BLaER1 (cell line): ENCODE measurements at regions not wholly inside any gene's neighbourhood (a gene's known extent, or its start where the extent isn't known, plus 50 kb on each side); places are given as distances from the start of the nearest gene placed in this dataset.

ENCODE experiments used
- H3K27ac ChIP-seq: shearing (Covaris generic); formaldehyde crosslinking; 2 replicates; pipeline ENCODE4 v1.8.1; 2022
- H3K27me3 ChIP-seq: shearing (Covaris generic); formaldehyde crosslinking; 2 replicates; pipeline ENCODE4 v1.8.1; 2022
- H3K36me3 ChIP-seq: shearing (Covaris generic); formaldehyde crosslinking; 2 replicates; pipeline ENCODE4 v1.8.1; 2022
- H3K4me1 ChIP-seq: shearing (Covaris generic); formaldehyde crosslinking; 2 replicates; pipeline ENCODE4 v1.8.1; 2022
- H3K4me2 ChIP-seq: shearing (Covaris generic); formaldehyde crosslinking; 2 replicates; pipeline ENCODE4 v1.8.1; 2022
- H3K4me3 ChIP-seq: shearing (Covaris generic); formaldehyde crosslinking; 2 replicates; pipeline ENCODE4 v1.8.1; 2022
- H3K9ac ChIP-seq: shearing (Covaris generic); formaldehyde crosslinking; 2 replicates; pipeline ENCODE4 v1.8.1; 2022
- H3K9me3 ChIP-seq: shearing (Covaris generic); formaldehyde crosslinking; 2 replicates; pipeline ENCODE4 v1.8.1; 2022
- H4K20me1 ChIP-seq: shearing (Covaris generic); formaldehyde crosslinking; 2 replicates; pipeline ENCODE4 v1.8.1; 2022
- Cebpa-rat ChIP-seq: shearing (Covaris generic); IDR thresholded peaks from 2 replicates; pipeline ENCODE4 v1.8.1; 2022

DNA sequence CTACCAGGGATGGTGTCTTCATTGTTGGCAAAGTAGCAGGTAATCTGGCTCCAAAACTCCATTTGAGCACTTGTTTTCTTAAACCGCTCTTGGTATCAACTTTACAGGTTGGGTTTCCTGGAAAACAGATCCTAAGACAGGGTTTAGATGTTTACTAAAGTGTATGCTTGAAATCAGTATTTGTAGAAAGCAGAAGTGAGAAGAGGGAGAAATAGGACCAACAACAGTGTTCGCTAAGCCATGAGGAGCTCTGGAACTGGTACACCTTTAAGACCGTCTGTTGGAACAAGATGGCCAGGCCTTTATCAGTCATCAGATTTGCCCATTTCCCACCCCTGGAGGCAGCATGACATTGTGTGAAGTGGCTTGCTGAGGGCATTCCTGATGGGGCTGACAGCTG, 171.0 kb upstream of the COL8A1 start:
- Histone ChIP-seq H3K27ac (no peak overlapping the region), H3K9me3 (no peaks in the 10 kb centered on the region), H3K4me1 (no peaks in the 10 kb centered on the region), H3K4me3 (no peak overlapping the region), H3K36me3 (no peaks in the 10 kb centered on the region), H3K27me3 (no peaks in the 10 kb centered on the region), H3K4me2 (no peak overlapping the region), H3K9ac (no peak overlapping the region), H4K20me1 (no peaks in the 10 kb centered on the region)
- TF ChIP-seq Cebpa-rat: no peak

DNA sequence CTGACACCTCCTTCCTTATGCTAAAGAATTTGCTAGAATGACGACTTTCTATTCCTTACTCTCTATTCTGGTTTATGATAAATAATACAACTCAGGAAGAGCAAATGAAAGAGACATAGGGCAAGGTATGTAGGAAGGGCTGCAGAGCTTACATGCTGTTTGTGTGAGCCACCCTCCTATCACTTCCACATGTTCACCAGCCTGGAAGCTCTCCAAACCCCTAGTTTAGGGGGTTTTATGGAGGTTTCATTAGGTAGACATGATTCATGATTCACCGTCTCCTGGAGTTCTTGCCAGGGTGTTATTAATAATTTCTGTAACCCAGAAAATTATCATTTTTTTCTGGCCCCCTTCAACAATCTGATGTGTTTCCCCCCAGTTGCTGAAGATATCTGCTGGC, 172.1 kb upstream of the COL8A1 start:
- no peaks in the 10 kb centered on the region for H3K27me3 ChIP-seq
- no peak overlapping the region for H3K4me3 ChIP-seq
- H4K20me1 ChIP-seq: no peaks in the 10 kb centered on the region
- no peaks in the 10 kb centered on the region for H3K9me3 ChIP-seq
- TF ChIP-seq Cebpa-rat: no peak
- H3K27ac ChIP-seq: no peak overlapping the region
- H3K4me2 ChIP-seq: no peak overlapping the region
- H3K4me1 ChIP-seq: no peaks in the 10 kb centered on the region
- H3K36me3 ChIP-seq: no peaks in the 10 kb centered on the region
- H3K9ac ChIP-seq: no peak overlapping the region

DNA sequence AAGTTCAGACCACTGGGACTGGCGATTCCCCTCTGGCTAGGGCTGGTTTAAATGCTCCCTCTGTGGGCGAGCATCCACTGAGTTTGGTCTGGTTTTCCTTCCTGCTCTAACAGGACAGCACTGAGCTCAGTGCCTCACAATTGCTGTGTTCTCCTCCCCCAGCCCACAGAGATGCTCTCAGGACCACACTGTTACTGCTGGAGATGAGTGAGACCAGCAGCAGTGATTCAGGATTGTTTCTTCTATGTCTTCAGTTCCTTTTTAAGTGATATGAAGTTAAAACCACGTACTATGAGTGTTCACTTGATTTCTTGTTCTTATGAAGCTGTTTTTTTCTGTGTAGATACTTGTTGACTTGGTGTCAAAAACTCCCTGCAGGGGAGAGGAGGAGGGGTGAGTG, 180.4 kb upstream of the COL8A1 start:
- Histone ChIP-seq H3K4me2 (0 out of 2 replicates have a peak overlapping the region, but pooled peaks have one; percentile 5), H3K9ac (no peak overlapping the region), H3K9me3 (no peaks in the 10 kb centered on the region), H3K27ac (no peak overlapping the region), H4K20me1 (no peaks in the 10 kb centered on the region), H3K4me1 (peaks cover 13% of the 10 kb centered on the region), H3K27me3 (no peaks in the 10 kb centered on the region), H3K4me3 (no peak overlapping the region), H3K36me3 (no peaks in the 10 kb centered on the region)
- no peak for TF ChIP-seq Cebpa-rat

DNA sequence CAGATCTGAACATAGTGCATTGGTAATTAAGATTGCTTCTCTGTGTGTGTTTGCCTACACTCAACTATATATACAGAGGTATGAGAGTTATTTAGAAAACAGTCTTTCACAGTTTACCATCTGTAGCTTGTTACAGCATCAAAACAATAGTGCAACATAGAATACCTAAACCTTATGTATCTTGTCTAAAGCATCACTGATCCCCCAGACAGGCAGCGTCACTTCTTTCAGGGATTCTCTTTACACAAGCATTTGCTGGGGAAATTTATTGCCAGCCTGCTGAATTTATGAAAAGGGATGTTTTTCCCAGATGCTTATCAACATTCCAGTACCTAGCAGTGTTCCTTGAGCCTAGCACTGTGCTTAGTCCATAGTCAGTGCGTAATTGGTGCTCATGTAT, 195.8 kb upstream of the COL8A1 start:
- no peak overlapping the region for H3K4me3 ChIP-seq
- no peak overlapping the region for H3K27ac ChIP-seq
- no peaks in the 10 kb centered on the region for H4K20me1 ChIP-seq
- no peaks in the 10 kb centered on the region for H3K4me1 ChIP-seq
- no peak overlapping the region for H3K4me2 ChIP-seq
- H3K36me3 ChIP-seq: no peaks in the 10 kb centered on the region
- H3K9ac ChIP-seq: no peak overlapping the region
- no peaks in the 10 kb centered on the region for H3K27me3 ChIP-seq
- peaks cover 8% of the 10 kb centered on the region for H3K9me3 ChIP-seq
- no peak for TF ChIP-seq Cebpa-rat

DNA sequence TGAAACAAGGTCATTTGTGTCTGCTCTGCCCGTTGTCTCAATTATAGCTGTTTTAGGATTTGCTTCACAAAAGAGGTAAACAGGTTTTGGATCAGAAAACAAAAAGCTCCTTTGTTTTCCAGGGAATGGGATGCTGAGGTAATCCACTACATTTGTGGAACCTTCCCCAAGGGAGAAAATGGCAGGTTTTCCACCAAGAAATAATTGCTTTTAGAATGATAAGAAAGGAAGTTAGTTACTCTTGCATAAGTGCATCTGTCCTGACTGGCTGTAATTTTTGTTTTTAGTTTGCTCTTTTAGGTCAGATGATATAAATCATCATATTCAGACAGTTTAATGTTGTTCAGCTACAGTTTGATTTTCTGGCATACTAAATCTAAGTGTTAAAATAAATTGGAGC, 198.5 kb upstream of the COL8A1 start:
- TF ChIP-seq Cebpa-rat: no peak
- H3K4me3 ChIP-seq: no peak overlapping the region
- no peak overlapping the region for H3K4me2 ChIP-seq
- H3K9ac ChIP-seq: no peak overlapping the region
- no peaks in the 10 kb centered on the region for H4K20me1 ChIP-seq
- H3K4me1 ChIP-seq: no peaks in the 10 kb centered on the region
- no peaks in the 10 kb centered on the region for H3K36me3 ChIP-seq
- no peaks in the 10 kb centered on the region for H3K9me3 ChIP-seq
- H3K27ac ChIP-seq: no peak overlapping the region
- H3K27me3 ChIP-seq: no peaks in the 10 kb centered on the region

DNA sequence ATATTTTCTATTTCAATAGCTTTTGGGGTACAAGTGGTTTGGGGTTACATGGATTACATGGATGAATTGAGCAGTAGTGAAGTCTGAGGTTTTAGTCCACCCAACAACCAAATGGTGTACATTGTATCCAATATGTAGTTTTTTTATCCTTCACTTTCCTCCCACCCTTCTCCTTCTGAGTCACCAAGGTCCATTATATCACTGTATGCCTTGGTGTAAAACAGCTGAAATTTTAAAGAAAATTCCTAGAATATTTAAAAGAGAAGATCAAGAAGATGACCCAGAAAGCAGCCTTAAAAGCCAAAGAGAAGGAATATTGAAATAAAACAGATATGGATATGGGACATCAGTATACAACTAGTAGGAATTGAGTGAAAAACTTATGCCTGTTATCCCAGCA, 204.2 kb upstream of the COL8A1 start:
- Histone ChIP-seq H3K4me2 (no peak overlapping the region), H3K9ac (no peak overlapping the region), H3K4me3 (no peak overlapping the region), H3K9me3 (no peaks in the 10 kb centered on the region), H3K27ac (no peak overlapping the region), H3K27me3 (no peaks in the 10 kb centered on the region), H3K36me3 (no peaks in the 10 kb centered on the region), H3K4me1 (no peaks in the 10 kb centered on the region), H4K20me1 (no peaks in the 10 kb centered on the region)
- TF ChIP-seq Cebpa-rat: no peak

DNA sequence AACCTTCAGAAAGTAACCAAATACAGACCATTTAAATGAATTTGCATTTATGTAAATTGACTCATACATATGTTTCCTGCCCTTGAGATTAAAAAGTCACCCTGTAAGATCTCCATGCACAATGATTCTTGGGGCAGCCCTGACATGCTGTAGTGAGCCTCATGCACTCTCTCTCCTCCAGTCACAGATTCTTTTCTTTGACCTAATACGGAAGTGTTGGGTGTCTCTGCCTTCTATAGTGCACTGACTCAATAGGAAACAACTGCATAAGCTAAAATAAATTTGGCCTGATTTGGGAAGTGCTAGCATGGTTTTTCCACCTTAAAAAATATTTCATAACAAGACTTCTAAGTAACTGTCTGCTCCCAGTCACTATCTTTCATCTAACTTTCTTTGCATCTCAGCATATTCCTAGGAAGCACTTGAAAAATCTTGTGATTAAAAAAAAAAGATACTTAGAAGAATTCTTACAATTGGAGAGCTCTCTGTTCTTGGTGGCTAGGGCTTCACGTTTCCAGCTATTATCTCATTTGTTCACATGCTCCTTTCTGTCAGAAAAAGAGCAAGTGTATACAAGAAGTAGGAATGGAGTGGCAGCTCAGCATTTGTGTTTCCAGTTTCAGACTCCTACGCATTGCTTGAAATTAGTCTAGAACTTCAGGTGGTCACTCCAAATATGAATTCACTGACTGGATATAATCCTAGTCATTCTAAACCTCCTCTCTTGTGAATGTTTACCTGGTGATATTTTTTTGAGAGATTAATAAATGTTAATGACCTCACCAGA, 207.9 kb upstream of the COL8A1 start:
- Histone ChIP-seq H3K27ac (no peak overlapping the region), H3K4me2 (no peak overlapping the region), H3K4me1 (no peaks in the 10 kb centered on the region), H3K9me3 (no peaks in the 10 kb centered on the region), H3K9ac (no peak overlapping the region), H3K36me3 (no peaks in the 10 kb centered on the region), H4K20me1 (no peaks in the 10 kb centered on the region), H3K27me3 (no peaks in the 10 kb centered on the region), H3K4me3 (no peak overlapping the region)
- no peak for TF ChIP-seq Cebpa-rat

DNA sequence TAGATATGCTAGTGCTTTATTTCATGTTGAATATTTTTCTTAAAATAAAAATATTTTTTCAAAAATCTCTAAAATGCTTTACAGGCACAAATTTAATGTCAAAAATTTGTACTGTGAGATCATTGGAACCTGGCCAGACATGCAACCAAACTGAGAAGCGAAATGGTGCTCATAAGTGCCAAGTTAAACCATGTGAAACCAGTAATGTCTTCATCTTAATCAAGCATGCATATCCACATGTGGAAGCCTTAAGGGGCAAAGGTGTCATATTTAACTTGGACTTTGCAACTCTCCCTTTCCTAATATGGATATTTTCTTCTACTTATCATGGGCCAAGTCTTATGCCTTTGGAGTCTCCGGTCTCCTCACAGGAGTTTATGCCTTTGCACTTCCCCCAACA, 208.9 kb upstream of the COL8A1 start:
- Histone ChIP-seq H3K4me2 (no peak overlapping the region), H3K27ac (no peak overlapping the region), H3K4me1 (no peaks in the 10 kb centered on the region), H3K36me3 (no peaks in the 10 kb centered on the region), H3K9ac (no peak overlapping the region), H3K9me3 (no peaks in the 10 kb centered on the region), H3K4me3 (no peak overlapping the region), H3K27me3 (no peaks in the 10 kb centered on the region), H4K20me1 (no peaks in the 10 kb centered on the region)
- TF ChIP-seq Cebpa-rat: no peak

DNA sequence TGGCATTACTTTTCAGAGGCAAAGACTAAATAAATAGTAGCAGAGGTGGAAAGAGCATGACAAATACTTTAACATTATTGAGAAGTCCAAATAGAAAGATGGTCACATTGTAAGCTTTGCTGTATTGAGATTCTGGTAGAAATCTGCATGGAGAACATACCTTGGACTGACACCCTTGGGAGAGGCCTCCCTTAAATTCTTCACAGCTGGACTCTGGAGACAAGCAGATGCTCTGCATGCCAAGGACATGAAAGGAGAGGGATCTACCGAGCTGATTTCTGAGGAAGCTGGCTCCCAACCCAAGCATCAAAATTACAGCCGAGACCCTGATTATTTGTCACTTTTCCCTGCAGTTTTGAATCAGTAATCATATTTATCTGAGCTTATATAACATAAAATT, 212.5 kb upstream of the COL8A1 start:
- Histone ChIP-seq H4K20me1 (no peaks in the 10 kb centered on the region), H3K27ac (no peak overlapping the region), H3K9ac (no peak overlapping the region), H3K9me3 (no peaks in the 10 kb centered on the region), H3K4me3 (no peak overlapping the region), H3K36me3 (no peaks in the 10 kb centered on the region), H3K27me3 (no peaks in the 10 kb centered on the region), H3K4me2 (no peak overlapping the region), H3K4me1 (no peaks in the 10 kb centered on the region)
- no peak for TF ChIP-seq Cebpa-rat

DNA sequence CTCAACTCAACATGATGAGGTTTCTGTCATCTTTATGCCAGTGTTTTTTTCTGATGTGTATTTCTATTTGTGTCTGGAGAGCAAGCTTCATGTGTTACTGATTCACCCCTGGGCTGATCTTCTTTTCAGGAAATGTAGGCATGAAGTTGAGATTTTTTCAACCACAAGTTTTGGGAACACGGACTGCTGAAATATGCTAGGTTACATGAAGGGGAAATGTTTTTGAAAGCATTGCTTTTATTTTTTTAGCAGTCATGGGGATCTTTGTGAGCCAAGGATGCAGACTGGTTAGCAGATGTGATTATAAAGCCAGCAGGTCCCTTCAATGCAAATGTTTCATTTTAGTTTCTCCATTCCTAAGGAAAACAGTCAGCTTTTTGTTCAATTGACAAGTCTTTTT, 219.3 kb upstream of the COL8A1 start:
- H3K4me2 ChIP-seq: no peak overlapping the region
- no peaks in the 10 kb centered on the region for H3K4me1 ChIP-seq
- H3K27ac ChIP-seq: no peak overlapping the region
- H3K9me3 ChIP-seq: 0 out of 2 replicates have a peak, but pooled peaks cover 5% of the 10 kb centered on the region
- H4K20me1 ChIP-seq: no peaks in the 10 kb centered on the region
- H3K27me3 ChIP-seq: no peaks in the 10 kb centered on the region
- no peaks in the 10 kb centered on the region for H3K36me3 ChIP-seq
- no peak for TF ChIP-seq Cebpa-rat
- no peak overlapping the region for H3K9ac ChIP-seq
- no peak overlapping the region for H3K4me3 ChIP-seq

DNA sequence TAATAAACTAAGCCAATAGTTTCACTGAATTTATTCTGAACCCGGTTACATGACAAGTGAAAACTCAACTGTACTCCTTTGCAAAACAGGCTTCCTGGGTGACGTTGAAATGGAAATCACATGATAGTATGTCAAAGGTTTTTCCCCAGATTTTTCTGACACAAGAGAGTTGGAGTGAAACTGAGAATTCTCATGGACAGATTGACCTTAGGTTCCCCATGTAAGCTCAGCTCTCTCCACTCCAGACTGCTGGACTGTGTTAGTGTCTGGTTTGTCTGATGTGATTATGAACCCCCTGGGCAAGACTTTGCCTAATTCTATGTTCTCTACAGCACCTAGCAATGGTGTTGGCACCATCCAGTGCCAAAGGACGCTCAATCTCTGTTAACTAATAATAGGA, 219.7 kb upstream of the COL8A1 start:
- Histone ChIP-seq H3K27me3 (no peaks in the 10 kb centered on the region), H3K4me3 (no peak overlapping the region), H3K27ac (no peak overlapping the region), H3K36me3 (no peaks in the 10 kb centered on the region), H3K4me1 (no peaks in the 10 kb centered on the region), H3K4me2 (no peak overlapping the region), H3K9ac (no peak overlapping the region), H3K9me3 (0 out of 2 replicates have a peak, but pooled peaks cover 5% of the 10 kb centered on the region), H4K20me1 (no peaks in the 10 kb centered on the region)
- TF ChIP-seq Cebpa-rat: no peak
